Nephron (organoid): ENCODE measurements at regions not wholly inside any gene's neighbourhood (a gene's known extent, or its start where the extent isn't known, plus 50 kb on each side); places are given as distances from the start of the nearest gene placed in this dataset.
A peak's percentile ranks its signal among the peaks of the same experiment; 100 is the strongest.

Experiments
- H3K27ac Mint-ChIP-seq, 3 experiments: 2 replicates each; pipeline ENCODE4 v1.8.0; 2020; ENCODE audit warnings: mixed read lengths in 3 of 3, mild to moderate bottlenecking in 2 of 3, moderate library complexity in 1 of 3
- H3K27me3 Mint-ChIP-seq: 2 replicates; pipeline ENCODE4 v1.8.0; 2021; ENCODE audit warnings: low read depth, mild to moderate bottlenecking, moderate library complexity, mixed read lengths
- H3K36me3 Mint-ChIP-seq: 2 replicates; pipeline ENCODE4 v1.8.0; 2020; ENCODE audit warnings: low read depth, mixed read lengths
- H3K4me1 Mint-ChIP-seq: 2 replicates; pipeline ENCODE4 v1.8.0; 2020; ENCODE audit warnings: mixed read lengths
- H3K4me3 Mint-ChIP-seq, 3 experiments: 2 replicates each; pipeline ENCODE4 v1.8.0; 2020; ENCODE audit warnings: mild to moderate bottlenecking in 3 of 3, mixed read lengths in 3 of 3, moderate library complexity in 2 of 3
- H3K9me3 Mint-ChIP-seq: 2 replicates; pipeline ENCODE4 v1.8.0; 2020; ENCODE audit warnings: mixed read lengths
- TF ChIP-seq, protein P1 (sequence below), 3 experiments: fragments of 200-600 bp; sonication (generic); IDR thresholded peaks; one replicate each; pipeline ENCODE4 v1.5.0; 2021; ENCODE audit warnings: antibody characterized with exemption in 3 of 3; ENCODE audit not compliant: unreplicated experiment in 3 of 3

DNA sequence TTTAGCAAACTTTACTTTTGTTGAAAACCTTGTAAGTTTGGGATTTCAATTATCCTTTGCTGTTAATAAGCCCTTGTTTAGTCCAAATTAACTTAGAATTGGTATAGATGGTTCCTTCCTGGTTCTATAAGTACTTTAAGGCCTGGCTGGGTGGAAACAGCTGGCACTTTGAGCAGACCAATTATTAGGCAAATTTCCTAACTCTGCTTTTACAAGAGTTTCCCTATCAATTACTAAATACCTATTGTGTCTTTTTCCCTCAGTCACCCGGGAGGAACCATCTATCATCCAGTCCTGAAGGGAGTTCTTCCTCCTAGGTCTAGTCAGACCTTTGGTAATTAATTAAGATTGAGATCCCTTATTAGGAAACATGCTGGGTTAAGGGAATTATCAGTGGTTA is 138.0 kb downstream of the SLC38A6 start:
- Mint-ChIP-seq H3K27me3 (no peaks in the 10 kb centered on the region), H3K36me3 (peaks cover 19% of the 10 kb centered on the region), H3K4me1 (peaks cover 10% of the 10 kb centered on the region), H3K27ac (no peak overlapping the region), H3K9me3 (peaks cover 39% of the 10 kb centered on the region), H3K4me3 (no peak overlapping the region)
- TF ChIP-seq, protein P1, sequence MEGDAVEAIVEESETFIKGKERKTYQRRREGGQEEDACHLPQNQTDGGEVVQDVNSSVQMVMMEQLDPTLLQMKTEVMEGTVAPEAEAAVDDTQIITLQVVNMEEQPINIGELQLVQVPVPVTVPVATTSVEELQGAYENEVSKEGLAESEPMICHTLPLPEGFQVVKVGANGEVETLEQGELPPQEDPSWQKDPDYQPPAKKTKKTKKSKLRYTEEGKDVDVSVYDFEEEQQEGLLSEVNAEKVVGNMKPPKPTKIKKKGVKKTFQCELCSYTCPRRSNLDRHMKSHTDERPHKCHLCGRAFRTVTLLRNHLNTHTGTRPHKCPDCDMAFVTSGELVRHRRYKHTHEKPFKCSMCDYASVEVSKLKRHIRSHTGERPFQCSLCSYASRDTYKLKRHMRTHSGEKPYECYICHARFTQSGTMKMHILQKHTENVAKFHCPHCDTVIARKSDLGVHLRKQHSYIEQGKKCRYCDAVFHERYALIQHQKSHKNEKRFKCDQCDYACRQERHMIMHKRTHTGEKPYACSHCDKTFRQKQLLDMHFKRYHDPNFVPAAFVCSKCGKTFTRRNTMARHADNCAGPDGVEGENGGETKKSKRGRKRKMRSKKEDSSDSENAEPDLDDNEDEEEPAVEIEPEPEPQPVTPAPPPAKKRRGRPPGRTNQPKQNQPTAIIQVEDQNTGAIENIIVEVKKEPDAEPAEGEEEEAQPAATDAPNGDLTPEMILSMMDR (IDR thresholded peaks at IDR 0.05; ENCODE audit: unreplicated experiment in 3 of 3), result no peak

DNA sequence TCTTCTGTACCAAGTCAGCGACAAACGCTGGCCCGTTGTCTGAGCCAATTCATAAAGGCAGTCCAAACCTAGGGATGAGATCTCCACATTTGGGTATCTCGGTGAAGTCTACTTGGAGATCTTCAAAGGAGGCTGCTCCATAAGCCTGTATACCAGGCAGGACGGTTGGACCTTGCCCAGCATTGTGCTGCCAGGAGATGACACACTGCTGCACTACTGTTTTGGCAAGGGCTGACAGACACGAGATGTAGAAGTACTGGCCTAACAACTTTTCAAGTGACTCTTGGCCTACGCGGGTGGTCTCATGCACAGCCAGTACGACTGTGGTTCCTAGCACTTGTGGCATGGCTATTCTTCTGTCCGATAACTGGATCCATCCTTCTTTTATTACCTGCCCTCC is 135.3 kb downstream of the SLC38A6 start:
- TF ChIP-seq, protein P1 (IDR thresholded peaks at IDR 0.05; ENCODE audit: unreplicated experiment in 3 of 3), result no peak
- Mint-ChIP-seq H3K4me1 (peaks cover 21% of the 10 kb centered on the region), H3K4me3 (no peak overlapping the region), H3K27ac (no peak overlapping the region), H3K36me3 (peaks cover 24% of the 10 kb centered on the region), H3K27me3 (peaks cover 4% of the 10 kb centered on the region), H3K9me3 (peaks cover 43% of the 10 kb centered on the region)

DNA sequence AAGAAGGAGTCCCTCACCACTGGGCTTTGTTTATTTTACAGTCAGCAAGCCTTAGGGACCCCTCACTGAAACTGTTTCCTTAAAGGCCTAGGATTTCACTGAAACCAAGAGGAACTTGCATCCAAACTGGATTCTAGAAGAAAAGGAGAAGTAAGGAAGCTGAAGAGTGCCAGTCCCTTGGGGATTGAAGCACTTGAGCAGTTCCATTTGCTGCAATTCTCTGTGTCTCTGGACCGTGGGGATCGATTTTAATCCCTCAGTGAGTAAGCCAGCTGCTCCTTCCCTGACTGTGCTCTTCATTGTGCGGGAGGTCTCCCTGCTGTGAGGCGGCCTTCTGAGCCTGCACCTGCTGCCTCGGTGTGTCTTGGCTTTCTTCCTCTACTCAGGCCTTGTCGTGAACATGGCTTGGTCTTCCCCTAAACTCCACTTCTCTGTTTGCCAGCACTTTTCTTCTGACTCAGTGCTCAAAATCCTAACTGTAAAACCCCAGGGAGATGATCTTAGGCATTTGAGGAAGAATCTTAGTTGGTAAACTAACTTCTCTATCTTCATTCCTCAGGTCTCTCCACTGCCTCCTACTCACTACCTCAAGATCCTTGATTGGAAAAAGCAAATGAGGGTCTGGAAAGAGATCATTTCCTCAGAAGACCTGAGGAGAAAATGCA is 132.6 kb downstream of the SLC38A6 start:
- Mint-ChIP-seq H3K36me3 (peaks cover 20% of the 10 kb centered on the region), H3K27me3 (peaks cover 4% of the 10 kb centered on the region), H3K4me1 (peaks cover 48% of the 10 kb centered on the region), H3K9me3 (peaks cover 29% of the 10 kb centered on the region), H3K27ac (peak overlapping the region; percentile 21 to 73 (median 46)), H3K4me3 (no peak overlapping the region)
- TF ChIP-seq, protein P1 (IDR thresholded peaks at IDR 0.05; ENCODE audit: unreplicated experiment in 3 of 3), result no peak

DNA sequence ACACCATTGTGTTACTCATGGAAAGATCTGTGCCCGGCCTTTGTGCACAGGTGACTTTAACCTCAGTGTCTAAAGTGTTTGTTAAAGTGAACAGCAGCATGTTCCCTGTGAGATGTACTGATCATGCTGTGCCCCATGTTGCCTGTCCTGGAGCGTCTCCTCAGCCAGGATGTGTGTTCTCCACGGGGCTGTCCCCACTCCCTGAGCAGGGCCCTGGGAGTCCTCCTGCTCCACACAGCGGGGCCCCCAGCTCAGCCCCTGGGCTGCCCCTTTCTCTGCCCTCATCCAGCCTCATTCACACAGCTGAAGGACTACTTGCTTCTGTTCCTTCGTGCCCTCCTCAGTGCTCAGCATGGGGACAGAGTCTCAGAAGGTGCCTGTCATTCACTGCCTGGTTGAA is 131.5 kb downstream of the SLC38A6 start:
- no peak overlapping the region for H3K4me3 Mint-ChIP-seq
- peak overlapping the region in 2 of 3 experiments; percentile 71 to 73 for H3K27ac Mint-ChIP-seq
- TF ChIP-seq, protein P1 (IDR thresholded peaks at IDR 0.05; ENCODE audit: unreplicated experiment in 3 of 3), result no peak
- peaks cover 58% of the 10 kb centered on the region for H3K4me1 Mint-ChIP-seq
- H3K36me3 Mint-ChIP-seq, result peaks cover 20% of the 10 kb centered on the region
- peaks cover 26% of the 10 kb centered on the region for H3K9me3 Mint-ChIP-seq
- H3K27me3 Mint-ChIP-seq, result peaks cover 4% of the 10 kb centered on the region

DNA sequence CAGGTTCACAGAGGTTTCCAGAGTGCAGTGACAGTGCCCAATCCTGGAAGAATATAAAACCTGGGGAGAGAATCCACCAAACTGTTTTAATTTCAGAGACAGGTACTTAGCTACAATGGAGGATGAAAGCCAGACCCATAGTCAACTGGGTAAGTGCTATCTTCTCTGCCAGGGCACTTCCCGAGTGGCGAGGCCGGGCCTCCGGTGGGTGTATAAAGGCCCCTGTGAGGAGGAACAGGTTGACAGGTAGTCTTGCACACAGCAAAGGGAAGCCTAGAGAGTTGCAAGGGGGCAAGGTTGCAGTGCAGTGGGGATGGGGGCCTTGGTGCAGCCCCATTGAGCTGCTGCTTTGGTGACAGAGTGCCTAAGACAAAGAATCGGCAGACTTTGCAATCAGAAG is 130.7 kb downstream of the SLC38A6 start:
- peaks cover 4% of the 10 kb centered on the region for H3K27me3 Mint-ChIP-seq
- H3K9me3 Mint-ChIP-seq, result peaks cover 21% of the 10 kb centered on the region
- H3K36me3 Mint-ChIP-seq, result peaks cover 17% of the 10 kb centered on the region
- H3K4me1 Mint-ChIP-seq, result peaks cover 65% of the 10 kb centered on the region
- TF ChIP-seq, protein P1 (IDR thresholded peaks at IDR 0.05; ENCODE audit: unreplicated experiment in 3 of 3), result no peak
- peak overlapping the region in 1 of 3 experiments; percentile 62 for H3K4me3 Mint-ChIP-seq
- peak overlapping the region; percentile 72 to 96 (median 81) for H3K27ac Mint-ChIP-seq

DNA sequence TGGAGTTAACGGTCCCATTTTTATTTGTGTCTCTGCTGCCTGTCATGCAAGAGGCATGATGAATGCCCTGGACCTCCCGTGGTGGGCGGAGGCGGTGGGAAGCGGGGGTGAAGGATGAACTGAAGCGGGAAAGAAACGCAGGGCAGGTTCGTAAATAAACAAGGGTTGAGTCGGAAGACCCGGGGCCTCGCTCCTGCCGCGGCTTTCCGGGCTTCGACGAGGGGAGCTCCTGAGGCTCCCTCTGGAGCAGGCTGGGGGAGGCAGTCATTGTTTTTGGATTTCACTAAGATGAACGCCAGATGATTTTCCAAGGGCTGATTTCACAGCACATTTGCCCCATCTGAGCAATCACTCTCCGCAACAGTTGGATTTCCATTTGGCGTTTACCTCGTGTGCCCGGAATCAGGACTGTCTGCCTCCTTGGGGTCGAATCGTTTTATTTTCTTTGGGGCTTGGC is 130.2 kb downstream of the SLC38A6 start:
- H3K27me3 Mint-ChIP-seq, result peaks cover 4% of the 10 kb centered on the region
- H3K36me3 Mint-ChIP-seq, result peaks cover 17% of the 10 kb centered on the region
- H3K4me3 Mint-ChIP-seq, result peak overlapping the region; percentile 18 to 62 (median 26)
- peak overlapping the region; percentile 72 to 96 (median 81) for H3K27ac Mint-ChIP-seq
- H3K4me1 Mint-ChIP-seq, result peaks cover 65% of the 10 kb centered on the region
- TF ChIP-seq, protein P1 (IDR thresholded peaks at IDR 0.05; ENCODE audit: unreplicated experiment in 3 of 3), result no peak
- H3K9me3 Mint-ChIP-seq, result peaks cover 19% of the 10 kb centered on the region
